GM11168 (cell line): ENCODE measurements at regions not wholly inside any gene's neighbourhood (a gene's known extent, or its start where the extent isn't known, plus 50 kb on each side); places are given as distances from the start of the nearest gene placed in this dataset.

Source experiments
- in situ Hi-C: fragments of 300-500 bp; cut with MboI; formaldehyde crosslinking; loops from one replicate; pipeline ENCODE4 v1.12.0; 2022; ENCODE audit warnings: low sequenced_read_pairs; ENCODE audit not compliant: unreplicated experiment

GRCh38 chr6:105921781-105922180 lies 164.4 kb upstream of the PRDM1 start:
- in situ Hi-C loops: no loop called here

DNA sequence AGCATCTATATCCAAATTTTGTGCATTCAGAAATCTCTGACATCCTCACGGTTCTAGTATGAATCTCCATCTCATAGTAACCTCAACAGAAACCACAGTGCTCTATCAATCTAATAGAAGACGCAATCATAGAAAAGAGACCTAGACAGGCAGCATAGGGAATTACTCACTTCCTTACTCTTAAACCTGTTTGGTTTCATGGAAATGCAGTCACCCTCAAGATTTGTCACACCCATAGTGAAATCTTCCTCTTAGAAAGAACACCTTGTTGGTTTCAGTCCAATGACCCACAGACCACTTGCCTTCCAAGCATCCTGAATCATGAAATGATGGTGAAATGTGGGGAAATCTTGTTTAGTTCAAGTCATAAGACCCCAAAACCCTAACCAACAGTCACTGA lies 166.1 kb upstream of the PRDM1 start:
- in situ Hi-C loops: no loop called here

- in situ Hi-C loops: no loop called here
Measured at GRCh38 chr6:105917038-105917695, 169.0 kb upstream of the PRDM1 start.

DNA sequence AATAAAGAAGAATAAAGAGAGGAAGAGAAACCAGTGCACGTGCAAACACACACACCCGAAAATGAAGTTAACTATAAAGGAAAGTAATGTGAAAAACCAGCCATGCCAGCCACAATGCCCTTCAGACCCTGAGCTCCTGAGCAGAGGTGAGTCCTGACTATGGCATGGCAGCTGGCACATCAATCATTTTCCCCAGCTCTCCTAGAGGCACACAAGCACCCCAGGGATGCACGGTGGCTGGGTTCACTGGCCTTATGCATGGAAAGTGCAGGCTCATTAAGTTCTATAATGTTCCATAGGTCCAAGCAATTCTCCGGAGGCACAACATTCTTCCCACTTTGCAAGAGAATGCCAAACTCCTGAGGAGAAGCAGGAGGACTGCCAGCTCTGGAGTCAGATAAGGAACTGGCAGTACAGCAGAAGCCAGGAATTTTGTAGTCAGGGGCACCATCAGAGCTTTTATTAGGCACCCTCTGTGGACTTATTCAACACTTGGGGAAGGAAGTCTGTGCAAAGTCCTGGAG lies 175.0 kb upstream of the PRDM1 start:
- in situ Hi-C loops: no loop called here

DNA sequence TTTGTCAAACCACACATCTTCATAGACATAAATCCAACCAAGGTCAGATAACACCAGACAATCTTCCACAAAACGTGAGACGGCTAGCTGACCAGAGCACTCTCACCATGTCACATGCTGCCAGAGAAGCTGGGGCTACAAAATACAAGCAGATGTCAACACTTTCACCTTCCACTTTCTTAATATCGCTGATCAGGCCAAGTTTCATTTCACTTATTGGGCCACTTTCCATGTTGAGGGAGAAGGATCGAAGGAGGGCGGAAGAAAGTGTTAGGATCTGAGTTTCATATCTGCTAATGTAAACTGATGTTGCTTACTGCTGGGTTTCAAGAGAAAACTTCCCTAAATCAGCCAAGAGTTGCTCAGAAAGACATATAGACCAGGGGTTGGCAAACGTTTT lies 177.0 kb upstream of the PRDM1 start:
- in situ Hi-C loops: no loop called here

GRCh38 chr6:105907991-105908390 lies 178.1 kb upstream of the PRDM1 start:
- in situ Hi-C loops: no loop called here

DNA sequence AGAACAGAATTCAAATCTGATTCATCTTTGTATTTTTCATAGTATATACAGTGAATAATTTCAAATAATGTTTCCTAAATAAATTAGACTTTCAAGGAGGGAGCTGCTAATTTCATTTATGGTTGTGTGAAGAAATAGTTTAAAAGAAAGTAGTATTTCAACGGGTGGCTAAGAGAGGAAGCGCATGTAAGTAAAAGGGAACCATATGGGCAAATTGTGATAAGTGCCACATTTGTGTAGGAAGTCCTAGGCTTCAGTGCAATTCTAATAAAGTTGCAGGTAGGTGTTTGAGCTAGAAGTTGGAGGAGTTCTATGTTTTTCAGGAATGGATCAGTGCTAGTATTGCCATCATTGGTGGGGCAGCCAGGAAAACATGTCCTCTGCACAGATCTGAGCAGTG lies 178.8 kb upstream of the PRDM1 start:
- in situ Hi-C loops: no loop called here

DNA sequence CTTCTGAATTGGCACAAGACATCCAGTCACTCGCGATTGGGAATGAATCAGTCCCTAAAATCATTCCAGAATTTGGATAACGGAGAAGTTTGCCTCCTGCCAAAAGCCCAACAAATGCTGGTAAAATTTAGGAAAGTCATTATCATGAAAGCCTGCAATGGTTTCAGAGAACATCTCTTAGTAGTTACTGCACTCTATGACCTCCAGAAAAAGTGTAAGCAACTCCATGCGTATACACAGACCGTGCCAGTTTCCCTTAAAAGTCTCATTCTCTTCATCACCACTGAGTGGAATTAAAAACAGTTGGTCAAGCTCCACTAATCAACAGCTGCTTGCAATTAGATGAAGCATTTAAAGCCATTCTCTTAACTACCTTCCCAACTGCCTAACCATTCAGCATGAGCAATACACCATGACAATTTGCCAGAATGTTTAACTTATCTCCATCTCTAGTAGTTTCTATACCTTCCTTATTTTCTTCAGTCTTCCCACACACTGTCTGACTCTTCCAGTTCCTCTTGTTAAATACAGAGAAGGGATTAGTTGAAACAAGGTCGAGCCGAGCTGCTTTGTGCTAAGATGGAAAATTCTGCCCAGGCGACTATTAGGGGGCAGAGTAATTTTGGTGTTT lies 183.6 kb upstream of the PRDM1 start:
- in situ Hi-C loops: no loop called here

- in situ Hi-C loops: no loop called here
Measured at GRCh38 chr6:105901583-105901982, 184.6 kb upstream of the PRDM1 start.

- in situ Hi-C loops: no loop called here
Measured at GRCh38 chr6:105900125-105900937, 185.8 kb upstream of the PRDM1 start.

- in situ Hi-C loops: no loop called here
Measured at GRCh38 chr6:105898286-105898685, 187.8 kb upstream of the PRDM1 start.

- in situ Hi-C loops: no loop called here
Measured at GRCh38 chr6:105897131-105897530, 189.0 kb upstream of the PRDM1 start.

- in situ Hi-C loops: no loop called here
Measured at GRCh38 chr6:105896821-105897095, 189.4 kb upstream of the PRDM1 start.

DNA sequence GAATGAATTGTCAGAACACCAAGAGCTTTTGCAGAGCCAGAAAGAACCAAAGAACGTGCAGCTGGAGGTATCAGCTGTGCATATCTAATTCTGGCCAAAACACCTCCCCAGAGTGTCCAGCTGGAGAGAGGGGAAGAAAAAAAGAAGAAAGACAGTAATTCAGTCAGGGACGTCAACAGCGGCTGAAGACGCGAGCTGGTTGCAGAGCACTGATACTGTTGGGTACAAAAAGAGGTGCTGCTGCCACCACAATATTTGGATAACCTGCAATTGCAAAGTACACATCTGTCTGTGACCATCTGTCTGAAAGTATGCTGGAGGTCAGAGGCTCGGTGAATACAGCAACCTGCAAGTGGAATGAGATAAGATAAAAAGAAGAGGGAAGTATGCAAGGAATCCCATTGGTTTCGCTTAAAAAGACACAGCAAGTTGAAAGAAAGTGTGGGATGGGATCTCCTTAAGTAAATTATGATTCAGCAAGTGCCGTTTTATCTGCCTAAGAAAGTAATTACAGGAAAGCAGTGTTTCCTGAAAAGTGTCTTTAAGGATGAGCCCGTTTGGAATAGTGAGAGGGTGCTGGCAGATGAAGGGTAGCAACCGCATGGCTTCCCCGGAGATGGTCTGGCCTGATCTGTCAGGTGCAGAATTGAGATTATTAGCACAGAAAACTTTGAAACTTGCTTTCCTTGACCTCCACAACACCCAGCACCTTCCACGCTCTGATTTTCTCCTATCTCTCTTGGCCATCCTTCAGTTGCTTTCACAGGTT lies 189.9 kb upstream of the PRDM1 start:
- in situ Hi-C loops: no loop called here

- in situ Hi-C loops: no loop called here
Measured at GRCh38 chr6:105894556-105894955, 191.6 kb upstream of the PRDM1 start.

DNA sequence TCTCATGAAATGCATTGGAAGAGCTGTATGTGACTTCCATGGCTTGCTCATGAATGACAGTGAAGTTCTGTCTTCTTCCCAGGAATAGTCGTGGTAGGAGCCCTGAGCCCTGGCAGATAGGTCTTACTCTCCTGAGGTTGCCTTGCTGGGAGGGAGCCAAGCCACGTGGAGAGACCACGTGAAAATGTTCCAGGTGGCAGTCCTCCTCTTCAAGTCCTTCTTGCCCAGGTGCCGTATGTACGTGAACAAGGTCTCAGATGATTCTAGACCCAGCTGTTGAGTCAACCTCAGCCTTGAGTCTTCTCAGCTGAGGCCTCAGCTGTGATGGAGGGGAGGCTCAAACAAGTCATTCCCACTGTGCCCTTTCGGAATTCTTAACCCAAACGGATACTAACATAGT lies 192.4 kb upstream of the PRDM1 start:
- in situ Hi-C loops: no loop called here

DNA sequence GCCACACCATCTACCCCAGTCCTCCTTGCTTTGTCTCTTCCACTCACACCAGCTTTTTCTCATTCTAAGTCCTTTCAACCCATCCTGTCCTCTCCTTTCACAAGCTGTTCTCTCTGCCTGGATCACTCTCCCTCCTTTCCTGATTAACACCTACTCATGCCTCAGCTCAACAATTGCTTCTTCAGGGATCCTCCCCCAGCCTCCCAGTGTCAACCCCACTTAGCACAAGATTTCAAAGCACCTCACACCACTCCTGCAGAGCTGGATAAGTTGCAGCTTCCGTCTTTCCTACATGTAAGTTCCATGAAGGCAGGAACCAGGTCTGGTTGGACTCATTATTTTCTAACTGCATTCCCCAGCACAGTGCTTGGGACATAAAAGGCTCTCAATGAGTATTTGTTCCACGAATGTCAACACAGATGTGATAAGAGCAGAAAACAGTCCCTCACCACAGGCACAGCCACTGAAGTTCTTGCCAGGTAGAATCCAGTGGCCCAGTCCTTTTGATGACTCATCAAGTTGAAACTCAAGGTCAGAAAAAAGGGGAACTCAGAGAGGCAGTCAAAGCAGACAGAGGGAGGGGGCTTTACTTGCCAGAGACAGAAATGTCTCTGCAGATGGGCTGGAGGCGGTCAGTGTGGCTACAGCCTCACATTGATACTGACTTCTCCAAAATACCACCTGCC lies 193.4 kb upstream of the PRDM1 start:
- in situ Hi-C loops: no loop called here

- in situ Hi-C loops: no loop called here
Measured at GRCh38 chr6:105890521-105891244, 195.5 kb upstream of the PRDM1 start.

GRCh38 chr6:105889902-105890301 lies 196.2 kb upstream of the PRDM1 start:
- in situ Hi-C loops: no loop called here
